Adrenal gland (tissue), 9 donors: ENCODE measurements at regions not wholly inside any gene's neighbourhood (a gene's known extent, or its start where the extent isn't known, plus 50 kb on each side); places are given as distances from the start of the nearest gene placed in this dataset.

ENCODE experiments used
- DNase-seq, 7 donors: peaks; one replicate each; pipeline ENCODE4 v3.0.0-alpha.2; 2019 to 2020
- H3K27ac ChIP-seq, 5 donors: fragments of 200-600 bp; sonication (generic) in 4 of 5; 1 replicate in 3 of 5; 2 replicates in 2 of 5; pipeline versions ENCODE4 v1.5.1 to v1.8.0; 2016 to 2020; ENCODE audit warnings: mild to moderate bottlenecking in 1 of 5
- H3K27me3 ChIP-seq: fragments of 200-600 bp; 2 replicates; pipeline ENCODE4 v1.8.0; 2021
- H3K36me3 ChIP-seq, 2 donors: fragments of 200-600 bp; replicated peaks in 1 of 2; 1 replicate in 1 of 2; 2 replicates in 1 of 2; pipeline versions ENCODE4 v1.5.1 to v1.8.0; 2018 to 2022
- H3K4me1 ChIP-seq, 2 donors: fragments of 200-600 bp; replicated peaks in 1 of 2; 1 replicate in 1 of 2; 2 replicates in 1 of 2; pipeline versions ENCODE4 v1.5.1 to v1.8.0; 2018 to 2021
- H3K4me3 ChIP-seq, 4 donors: fragments of 200-600 bp; sonication (generic) in 3 of 4; one replicate each; pipeline ENCODE4 v1.5.1; 2016 to 2018
- H3K9me3 ChIP-seq, 3 donors: fragments of 200-600 bp; sonication (generic) in 1 of 3; replicated peaks in 1 of 3; 1 replicate in 2 of 3; 2 replicates in 1 of 3; pipeline versions ENCODE4 v1.5.1 to v1.8.0; 2016 to 2021
- CTCF ChIP-seq, 6 experiments: fragments of 450-650 bp in 4 of 6; fragments of 200-600 bp in 2 of 6; sonication (generic) in 1 of 6; IDR thresholded peaks; 1 replicate in 5 of 6; 2 replicates in 1 of 6; pipeline versions ENCODE4 v1.5.1 to v1.8.0; 2016 to 2021; ENCODE audit warnings: antibody characterized with exemption in 6 of 6, mild to moderate bottlenecking in 2 of 6, moderate library complexity in 1 of 6
- POLR2A ChIP-seq, 2 donors: fragments of 450-650 bp; IDR thresholded peaks; one replicate each; pipeline ENCODE4 v1.6.1; 2017; ENCODE audit warnings: antibody characterized with exemption in 2 of 2, mild to moderate bottlenecking in 2 of 2, moderate library complexity in 1 of 2
- WGBS, 4 donors: extraction: QIAGEN DNeasy Blood & Tissue Kit in 2 of 4; methylation state at CpG; one replicate each; pipeline versions ENCODE4 v1.1.5 to v1.1.7; 2013 to 2017; 5-methylcytosine and 5-hydroxymethylcytosine counted together
- intact Hi-C, 2 donors: fragments of 100-400 bp; cut with DNase I; formaldehyde crosslinking; loops; one replicate each; pipeline versions ENCODE4 v1.14.1 to v1.15.0; 2022 to 2023
- donor health status: healthy with polysubstance abuse.
- donor health status: Bipolar disorder and iron deficiency.
- donor health status: DM: yes; HTN: yes; CAD: no.
- donor health status: DM: no; HTN: no; CAD: no.
- donor health status: DM: no; HTN: no; CAD: no.

DNA sequence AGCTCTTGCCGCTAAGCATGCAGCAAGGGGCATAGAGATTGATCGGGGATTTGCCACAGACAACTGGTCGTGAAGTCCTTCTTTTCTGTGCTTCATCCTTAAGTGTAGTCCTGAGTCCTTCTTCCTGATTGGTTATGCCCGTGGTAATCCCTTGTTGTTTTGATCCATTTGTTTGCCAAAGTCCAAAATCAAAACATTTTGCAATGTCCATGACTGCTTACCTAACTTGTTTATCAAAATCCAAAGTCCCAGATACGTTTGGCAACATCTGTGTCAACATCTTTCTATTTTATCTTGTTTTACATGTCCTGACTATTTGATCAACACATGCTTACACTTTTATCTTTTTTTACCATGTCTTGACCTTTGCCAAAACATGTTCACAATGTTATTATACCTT is 229.0 kb upstream of the ZNF804A start:
- 52 to 73% (median 67%) methylated on average over 5 of the region's 5 CpGs for WGBS, 4 donors
- H3K9me3 ChIP-seq, result no peaks in the 10 kb centered on the region
- H3K4me3 ChIP-seq, result no peak overlapping the region
- no peak for DNase-seq
- TF ChIP-seq CTCF (IDR thresholded peaks at IDR 0.05), result no peak
- H3K4me1 ChIP-seq, result no peaks in the 10 kb centered on the region
- H3K36me3 ChIP-seq, result no peaks in the 10 kb centered on the region
- no peak overlapping the region for H3K27ac ChIP-seq
- intact Hi-C loops, result no loop called here
- no peaks in the 10 kb centered on the region for H3K27me3 ChIP-seq

GRCh38 chr2:184370954-184371353 is 227.4 kb upstream of the ZNF804A start:
- Histone ChIP-seq H3K27me3 (no peaks in the 10 kb centered on the region), H3K36me3 (no peaks in the 10 kb centered on the region), H3K4me3 (no peak overlapping the region), H3K9me3 (no peaks in the 10 kb centered on the region), H3K4me1 (no peaks in the 10 kb centered on the region), H3K27ac (no peak overlapping the region)
- intact Hi-C loops, result no loop called here
- no peak for DNase-seq
- no peak for TF ChIP-seq CTCF (IDR thresholded peaks at IDR 0.05)
- TF ChIP-seq POLR2A (IDR thresholded peaks at IDR 0.05), result no peak

GRCh38 chr2:184371641-184372040 is 226.7 kb upstream of the ZNF804A start:
- Histone ChIP-seq H3K27me3 (no peaks in the 10 kb centered on the region), H3K4me3 (no peak overlapping the region), H3K9me3 (no peaks in the 10 kb centered on the region), H3K4me1 (no peaks in the 10 kb centered on the region), H3K27ac (no peak overlapping the region), H3K36me3 (no peaks in the 10 kb centered on the region)
- WGBS, 4 donors, result 74 to 81% (median 78%) methylated on average over 1 of the region's 1 CpG
- TF ChIP-seq CTCF (IDR thresholded peaks at IDR 0.05), result no peak
- no peak for TF ChIP-seq POLR2A (IDR thresholded peaks at IDR 0.05)
- no peak for DNase-seq
- intact Hi-C loops, result no loop called here

GRCh38 chr2:184372484-184372883 is 225.8 kb upstream of the ZNF804A start:
- intact Hi-C loops, result no loop called here
- H3K27ac ChIP-seq, result no peak overlapping the region
- no peaks in the 10 kb centered on the region for H3K27me3 ChIP-seq
- H3K9me3 ChIP-seq, result no peaks in the 10 kb centered on the region
- no peaks in the 10 kb centered on the region for H3K4me1 ChIP-seq
- no peak overlapping the region for H3K4me3 ChIP-seq
- no peak for TF ChIP-seq POLR2A (IDR thresholded peaks at IDR 0.05)
- no peak for TF ChIP-seq CTCF (IDR thresholded peaks at IDR 0.05)
- no peaks in the 10 kb centered on the region for H3K36me3 ChIP-seq
- DNase-seq, result no peak

DNA sequence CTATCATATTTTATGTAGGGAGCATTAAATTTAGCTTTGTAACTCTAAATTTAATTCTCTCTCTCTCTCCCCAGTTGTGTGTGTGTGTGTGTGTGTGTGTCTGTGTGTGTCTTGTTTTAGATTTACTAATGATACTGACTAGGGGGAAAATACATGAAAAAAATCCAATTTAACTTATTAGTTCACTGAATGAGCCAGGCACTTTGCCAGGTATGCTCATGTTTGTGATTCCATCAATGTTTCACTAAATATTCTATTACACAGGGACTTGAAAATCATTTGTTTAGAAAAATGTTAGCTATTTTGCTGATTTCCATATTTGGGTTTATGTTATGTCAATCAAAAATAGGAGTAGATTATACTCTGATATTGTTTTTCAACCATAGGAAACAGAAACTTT is 203.7 kb upstream of the ZNF804A start:
- no peak for TF ChIP-seq POLR2A (IDR thresholded peaks at IDR 0.05)
- TF ChIP-seq CTCF (IDR thresholded peaks at IDR 0.05), result no peak
- H3K4me3 ChIP-seq, result no peak overlapping the region
- no peaks in the 10 kb centered on the region for H3K4me1 ChIP-seq
- no peak for DNase-seq
- intact Hi-C loops, result no loop called here
- peaks cover 0 to 6% (median 0%) of the 10 kb centered on the region in 3 donors for H3K9me3 ChIP-seq
- H3K36me3 ChIP-seq, result no peaks in the 10 kb centered on the region
- no peak overlapping the region for H3K27ac ChIP-seq
- no peaks in the 10 kb centered on the region for H3K27me3 ChIP-seq
